GM21528 (cell line): ENCODE measurements at regions not wholly inside any gene's neighbourhood (a gene's known extent, or its start where the extent isn't known, plus 50 kb on each side); places are given as distances from the start of the nearest gene placed in this dataset.

Experiments used
- ATAC-seq: cut with Tn5 transposase; IDR thresholded peaks from one replicate; pipeline ENCODE4 v1.9.1; 2021; ENCODE audit warnings: mild to moderate bottlenecking, moderate library complexity; ENCODE audit not compliant: unreplicated experiment, low FRiP score

GRCh38 chrX:96611619-96612362 is 72.9 kb upstream of the DIAPH2 start:
- ATAC-seq, result no peak

- ATAC-seq, result no peak
Measured at GRCh38 chrX:96615448-96615847, 69.2 kb upstream of the DIAPH2 start.

- ATAC-seq, result no peak
Measured at GRCh38 chrX:96619588-96619987, 65.1 kb upstream of the DIAPH2 start.

- no peak for ATAC-seq
Measured at GRCh38 chrX:96621811-96622210, 62.8 kb upstream of the DIAPH2 start.
